ENCODE measurements at regions not wholly inside any gene's neighbourhood (a gene's known extent, or its start where the extent isn't known, plus 50 kb on each side); places are given as distances from the start of the nearest gene placed in this dataset.

DNA sequence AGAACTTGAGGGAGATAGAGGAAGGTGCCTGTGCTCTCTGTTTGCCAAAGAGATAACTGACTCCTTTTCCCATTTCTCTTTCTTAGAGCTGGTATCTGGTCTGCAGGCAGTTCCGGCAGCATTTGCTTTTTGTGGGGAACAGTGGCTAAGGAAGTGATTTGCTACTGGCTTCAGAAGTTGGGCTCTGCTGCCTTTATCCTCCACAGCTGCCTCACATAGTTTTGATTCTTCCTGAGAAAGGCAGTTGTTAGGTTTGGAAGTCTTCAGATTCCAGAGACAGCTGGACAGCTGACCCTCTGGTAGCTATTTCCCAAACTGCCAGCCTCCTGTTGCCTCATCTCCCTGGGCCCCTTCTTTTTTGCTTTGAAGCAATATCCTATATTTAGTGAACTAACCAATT lies 62.6 kb upstream of the MACF1 start:
- DNase-seq = no peak

DNA sequence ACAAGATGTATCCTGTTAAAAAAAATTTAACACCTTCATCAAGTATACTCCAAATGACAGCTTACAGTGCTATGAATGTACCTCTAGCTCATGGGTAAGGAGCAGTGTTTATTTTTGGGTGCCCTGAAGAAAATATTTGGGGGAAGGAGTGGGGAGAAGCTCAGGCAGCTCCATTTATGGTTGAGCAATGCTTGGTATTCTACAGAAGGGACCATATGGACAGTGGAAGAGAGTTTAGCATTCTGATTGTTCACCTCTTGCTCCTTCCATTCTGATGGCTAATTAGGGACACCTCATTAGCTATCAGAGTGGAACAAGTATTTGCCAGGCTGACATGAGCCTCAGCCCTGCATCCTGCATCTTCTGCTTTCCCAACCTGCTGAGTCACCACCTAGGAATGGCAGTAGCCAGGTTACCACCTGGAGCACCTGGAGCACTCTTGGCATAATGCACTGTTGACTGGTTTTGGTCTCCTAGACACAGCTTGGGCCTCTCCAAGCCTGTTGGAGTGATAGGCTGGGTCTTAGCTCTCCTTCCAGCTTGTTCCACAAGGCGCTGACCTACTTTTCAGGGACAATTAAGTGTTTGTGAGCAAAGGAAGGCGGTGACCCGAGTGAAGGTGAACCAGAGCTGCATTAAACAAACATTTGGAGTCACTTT lies 62.0 kb upstream of the MACF1 start:
- DNase-seq = no peak

DNA sequence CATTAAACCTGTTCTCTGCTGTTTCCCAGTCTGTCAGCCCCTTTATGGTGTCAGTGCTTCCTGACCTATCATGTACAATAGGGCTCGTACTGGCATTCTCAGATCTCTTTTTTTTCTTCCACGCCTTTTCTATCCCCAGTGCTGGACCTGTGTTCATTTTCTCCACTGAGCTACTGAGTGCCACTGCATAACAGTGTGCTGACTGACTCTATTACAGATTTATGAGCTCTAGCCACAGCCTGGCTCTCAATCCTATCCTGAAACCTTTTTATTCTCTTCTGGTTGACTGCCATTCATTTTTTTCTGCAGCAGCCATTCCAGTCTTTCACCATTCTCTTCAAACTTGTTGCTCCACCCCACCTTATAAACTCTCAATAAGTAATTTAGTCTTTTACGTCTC lies 59.6 kb upstream of the MACF1 start:
- no peak for DNase-seq

DNA sequence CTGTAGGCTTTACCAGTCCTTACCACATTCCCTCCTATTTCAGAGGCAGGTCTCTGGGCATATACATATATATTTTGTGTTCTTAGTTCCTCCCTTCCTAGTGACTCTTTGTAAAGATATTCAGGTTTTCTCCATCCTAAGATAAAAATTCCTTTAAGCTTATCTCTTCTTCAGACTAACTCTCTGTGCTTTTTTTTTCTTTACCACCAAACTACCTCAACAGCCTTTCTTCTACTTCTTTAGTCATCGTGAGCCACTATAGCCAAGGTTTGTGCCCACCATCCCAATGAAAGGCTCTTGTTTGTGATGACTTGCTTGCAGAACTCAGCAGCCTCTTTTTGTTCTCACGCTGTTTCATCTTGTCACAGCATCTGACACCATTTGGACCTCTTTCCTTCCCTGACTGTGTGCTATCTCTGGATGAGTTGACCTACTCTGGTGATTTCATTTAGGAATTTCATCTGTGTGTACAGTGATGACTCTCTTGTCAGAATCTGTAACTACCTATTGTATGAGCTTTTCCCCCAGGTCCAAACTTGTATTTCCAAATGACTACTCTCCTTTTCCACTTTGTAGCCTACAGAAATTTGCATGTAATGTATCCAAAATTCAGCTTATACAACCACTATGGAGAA lies 59.0 kb upstream of the MACF1 start:
- DNase-seq = no peak

DNA sequence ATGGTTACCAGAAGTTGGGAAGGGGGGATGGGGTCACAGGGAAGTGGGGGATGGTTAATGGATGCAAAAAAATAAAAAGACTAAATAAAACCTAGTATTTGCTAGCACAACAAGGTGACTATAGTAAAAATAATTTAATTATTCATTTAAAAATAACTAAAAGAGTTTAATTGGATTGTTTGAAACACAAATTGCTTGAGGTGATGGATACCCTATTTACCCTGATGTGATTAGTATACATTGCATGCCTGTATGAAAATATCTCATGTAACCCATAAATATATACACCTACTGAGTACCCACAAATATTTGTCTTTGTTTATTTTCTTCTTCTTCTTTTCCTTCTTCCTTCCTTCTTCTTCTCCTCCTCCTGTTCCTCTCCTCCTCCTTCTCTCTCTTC lies 57.8 kb upstream of the MACF1 start:
- no peak for DNase-seq

DNA sequence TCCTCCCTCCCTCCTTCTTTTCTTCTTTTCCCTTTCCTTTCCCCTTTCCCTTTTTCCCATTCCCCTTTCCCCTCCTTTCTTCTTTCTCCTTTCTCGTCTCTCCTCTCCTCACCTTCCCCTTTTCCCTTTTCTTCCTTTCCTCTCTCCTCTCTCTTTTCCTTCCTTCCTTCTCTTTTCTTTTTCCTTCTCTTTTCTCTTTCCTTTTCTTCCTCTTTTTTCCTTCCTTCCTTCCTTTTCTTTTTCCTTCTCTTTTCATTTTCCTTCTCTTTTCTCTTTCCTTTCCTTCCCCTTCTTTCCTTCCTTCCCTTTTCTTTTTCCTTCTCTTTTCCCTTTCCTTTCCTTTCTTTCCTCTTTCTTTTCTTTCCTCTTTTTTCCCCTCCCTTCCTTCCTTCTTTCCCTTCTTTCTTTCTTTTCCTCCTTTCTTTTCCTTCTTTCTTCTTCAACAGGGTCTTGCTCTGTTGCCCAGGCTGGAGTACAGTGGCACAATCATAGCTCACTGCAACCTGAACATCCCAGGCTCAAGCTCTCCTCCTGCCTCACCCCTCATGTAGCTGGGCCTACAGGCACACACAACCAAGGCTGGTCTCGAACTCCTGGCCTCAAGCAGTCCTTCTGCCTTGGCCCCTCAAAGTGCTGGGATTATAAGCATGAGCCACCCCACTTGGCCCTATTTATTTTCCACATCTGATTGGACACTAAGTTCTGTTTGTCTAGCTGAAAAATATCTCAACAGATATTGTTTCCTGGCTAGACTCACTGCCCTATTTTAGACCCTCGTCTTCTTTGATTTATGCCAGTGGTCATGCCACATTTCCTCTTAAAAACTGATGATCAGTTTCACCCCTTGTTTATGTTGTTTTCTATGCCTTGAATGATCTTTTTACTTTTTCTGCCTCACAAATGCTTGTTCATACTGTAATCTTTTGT lies 57.1 kb upstream of the MACF1 start:
- no peak for DNase-seq

DNA sequence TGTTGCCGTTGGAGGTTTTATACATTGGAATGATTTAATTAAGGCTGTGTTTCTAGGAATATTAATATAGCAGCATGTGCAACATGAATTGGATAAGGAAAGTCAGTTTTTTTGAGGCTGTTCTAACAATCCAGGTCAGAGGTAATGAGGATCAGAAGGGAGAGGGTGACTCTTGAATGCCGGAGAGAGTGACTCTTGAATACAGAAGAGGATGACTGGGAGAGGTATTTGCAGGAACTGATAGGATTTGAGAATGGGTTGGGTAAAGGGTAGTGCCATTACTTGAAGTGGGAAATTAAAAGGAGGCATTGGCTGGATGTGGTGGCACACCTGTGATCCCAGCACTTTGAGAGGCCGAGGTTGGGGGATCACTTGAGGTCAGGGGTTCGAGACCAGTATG lies 55.6 kb upstream of the MACF1 start:
- DNase-seq = no peak

DNA sequence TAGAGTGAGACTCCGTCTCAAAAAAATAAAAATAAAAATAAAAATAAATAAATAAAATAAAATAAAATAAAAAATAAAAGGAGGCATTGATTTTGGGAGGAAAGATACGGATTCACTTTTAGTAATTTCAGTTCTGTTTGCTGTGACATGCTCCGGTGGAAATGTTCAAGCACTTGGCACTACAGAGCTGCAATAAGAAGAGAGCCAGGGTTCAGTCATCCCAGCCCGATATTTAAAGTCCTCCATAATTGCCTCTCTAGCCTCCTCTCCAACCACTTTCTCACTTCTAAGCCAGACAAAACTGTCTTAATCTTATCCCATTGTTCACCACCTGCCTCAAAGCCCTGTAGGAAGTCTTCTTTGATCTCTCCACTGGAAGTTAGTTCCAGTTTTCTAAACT lies 55.0 kb upstream of the MACF1 start:
- DNase-seq = no peak

DNA sequence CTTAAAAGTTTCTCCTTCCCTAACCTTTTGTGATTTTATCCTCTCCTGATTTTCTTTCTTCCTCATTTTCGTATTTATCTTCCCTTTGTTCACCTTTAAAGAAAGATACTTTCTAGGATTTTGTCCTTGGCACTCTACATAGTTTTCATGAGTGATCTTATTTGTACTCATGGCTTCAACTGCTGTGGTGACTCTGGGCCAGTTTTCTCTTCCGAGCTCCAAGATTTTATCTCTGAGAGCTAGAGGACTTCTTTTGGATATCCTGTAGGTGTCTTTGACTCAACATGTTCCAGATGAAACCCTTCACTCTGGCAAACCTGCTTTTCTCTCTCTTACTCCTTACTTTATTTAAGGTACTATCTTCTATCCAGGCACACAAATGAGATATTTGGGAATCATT lies 53.7 kb upstream of the MACF1 start:
- DNase-seq = no peak

DNA sequence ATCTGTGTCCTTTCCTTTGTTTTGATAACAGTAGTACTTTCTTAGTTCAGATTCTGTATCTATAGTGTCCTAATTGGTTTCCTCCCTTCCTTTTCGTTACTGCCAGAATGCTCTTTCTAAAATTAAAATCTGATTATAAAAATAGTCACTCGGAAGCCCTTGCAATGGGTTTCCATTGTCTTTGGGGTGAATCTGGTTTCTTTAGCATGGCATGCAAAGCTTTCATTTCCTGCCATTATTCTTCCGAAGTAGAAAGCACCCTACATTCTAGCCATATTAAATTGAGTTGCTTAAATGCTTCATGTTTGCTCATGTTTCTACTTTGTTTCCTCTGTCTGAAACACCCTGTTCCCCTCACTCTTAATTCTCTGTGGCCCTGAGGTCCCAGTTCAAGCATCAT lies 53.2 kb upstream of the MACF1 start:
- DNase-seq = no peak

DNA sequence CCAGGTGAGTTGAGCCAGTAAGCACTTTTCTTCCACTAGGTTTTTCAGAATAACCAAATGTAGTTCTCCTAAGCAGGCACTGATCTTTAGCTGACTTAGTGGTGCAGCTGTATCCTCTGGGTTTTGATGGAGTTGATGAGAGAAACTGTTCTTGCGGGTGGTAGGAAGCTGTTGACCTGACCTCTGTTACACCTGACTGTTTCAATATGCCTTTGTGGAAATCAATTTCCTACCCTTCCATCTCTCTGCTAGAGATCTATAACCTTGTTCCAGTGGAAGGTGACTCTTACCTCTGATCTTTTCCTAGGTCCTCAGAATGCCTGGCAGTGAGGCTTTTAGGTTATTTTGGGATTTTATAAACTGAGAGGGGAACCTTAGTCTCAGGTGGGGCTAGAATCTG lies 51.6 kb upstream of the MACF1 start:
- no peak for DNase-seq

DNA sequence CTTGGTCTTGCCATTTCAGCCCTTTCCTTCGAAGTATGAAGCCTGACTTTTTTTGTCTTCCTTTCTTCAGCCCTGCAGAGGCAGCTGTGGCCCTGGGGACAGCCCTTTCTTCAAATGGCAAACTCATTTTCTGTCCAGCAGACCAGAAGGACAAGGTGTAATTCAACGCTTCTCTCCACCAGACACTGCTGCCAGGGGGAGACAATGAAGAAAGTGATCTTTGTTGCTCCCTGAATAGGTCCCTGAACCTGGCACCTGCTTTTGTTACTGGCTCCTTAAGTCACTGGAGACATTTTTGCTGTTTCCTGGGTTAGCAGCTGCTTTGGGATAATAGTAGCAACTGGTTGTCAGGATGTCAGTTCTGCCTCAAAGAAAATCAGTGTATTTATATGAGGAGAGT lies 50.8 kb upstream of the MACF1 start:
- no peak for DNase-seq

DNA sequence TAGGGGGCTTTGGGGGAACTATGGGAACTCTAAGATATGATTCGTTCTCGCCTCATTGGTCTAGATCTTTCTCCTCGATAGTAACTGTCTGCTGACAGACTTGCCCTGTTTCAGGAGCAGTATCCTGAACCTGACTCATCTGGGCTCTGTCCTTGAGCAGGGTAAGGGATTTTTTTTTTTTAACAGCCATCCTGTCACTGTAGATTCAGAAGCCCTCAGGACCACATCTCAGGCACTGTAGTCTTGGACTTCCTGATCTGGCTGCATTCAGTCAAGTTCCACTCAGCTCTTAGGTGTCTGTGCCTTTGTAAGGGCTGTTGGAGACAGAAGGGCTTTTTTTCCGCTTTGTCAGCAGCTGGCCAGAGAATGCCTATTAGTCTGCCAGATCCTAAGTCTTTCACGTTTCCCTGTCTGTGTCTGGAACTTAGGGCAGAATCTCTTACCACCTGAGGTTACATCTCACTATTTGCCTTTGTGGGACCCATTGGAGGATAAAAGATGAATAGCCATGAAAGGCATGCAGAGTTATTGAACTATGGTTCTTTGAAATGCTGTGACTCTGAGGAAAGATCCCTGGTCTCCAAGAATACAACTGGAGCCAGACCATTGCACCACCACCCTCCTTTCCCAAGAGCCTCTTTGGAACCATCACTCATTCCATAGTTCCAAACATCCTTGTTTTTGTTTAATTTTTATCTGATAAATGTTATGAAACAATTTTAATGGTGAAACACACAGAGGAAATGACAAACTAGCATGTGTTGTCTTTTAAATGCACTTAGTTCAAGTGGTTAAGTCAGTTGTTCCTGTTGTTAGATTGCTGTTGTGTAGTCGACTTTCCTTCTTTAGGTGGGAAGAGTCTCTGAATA lies 49.7 kb upstream of the MACF1 start:
- no peak for DNase-seq

Data from CD4-positive, alpha-beta T cell treated with Interleukin-10 for 1 hour (primary cell).